ENCODE measurements at regions not wholly inside any gene's neighbourhood (a gene's known extent, or its start where the extent isn't known, plus 50 kb on each side); places are given as distances from the start of the nearest gene placed in this dataset.

DNA sequence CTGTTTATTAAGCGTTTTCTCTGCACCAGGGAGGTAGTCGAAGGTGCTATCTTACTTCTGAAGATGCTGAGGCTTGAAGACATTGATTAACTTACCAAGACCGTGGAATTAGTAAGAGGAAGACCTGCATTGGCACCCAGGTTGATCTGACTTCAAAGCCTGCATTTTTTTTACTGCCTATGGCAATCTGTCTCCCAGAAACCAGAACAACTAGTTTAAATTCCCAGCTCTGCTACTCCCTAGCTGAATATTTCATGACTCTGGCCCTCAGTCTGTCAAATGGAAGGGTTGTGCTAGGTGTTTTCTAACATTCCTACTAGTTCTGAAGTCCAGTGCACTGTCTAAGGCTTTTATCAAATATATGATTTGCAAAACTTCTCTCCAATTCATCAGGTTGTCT is 52.0 kb upstream of the GRAMD1B start:
- H4K20me1 ChIP-seq (ENCODE audit: insufficient read depth, low read length): no peaks in the 10 kb centered on the region
- DNase-seq (ENCODE audit: insufficient read length, low spot score, missing footprints): no peak
- no peak overlapping the region for H3K27ac ChIP-seq (ENCODE audit: low read depth, low read length)
- TF ChIP-seq, protein P1, sequence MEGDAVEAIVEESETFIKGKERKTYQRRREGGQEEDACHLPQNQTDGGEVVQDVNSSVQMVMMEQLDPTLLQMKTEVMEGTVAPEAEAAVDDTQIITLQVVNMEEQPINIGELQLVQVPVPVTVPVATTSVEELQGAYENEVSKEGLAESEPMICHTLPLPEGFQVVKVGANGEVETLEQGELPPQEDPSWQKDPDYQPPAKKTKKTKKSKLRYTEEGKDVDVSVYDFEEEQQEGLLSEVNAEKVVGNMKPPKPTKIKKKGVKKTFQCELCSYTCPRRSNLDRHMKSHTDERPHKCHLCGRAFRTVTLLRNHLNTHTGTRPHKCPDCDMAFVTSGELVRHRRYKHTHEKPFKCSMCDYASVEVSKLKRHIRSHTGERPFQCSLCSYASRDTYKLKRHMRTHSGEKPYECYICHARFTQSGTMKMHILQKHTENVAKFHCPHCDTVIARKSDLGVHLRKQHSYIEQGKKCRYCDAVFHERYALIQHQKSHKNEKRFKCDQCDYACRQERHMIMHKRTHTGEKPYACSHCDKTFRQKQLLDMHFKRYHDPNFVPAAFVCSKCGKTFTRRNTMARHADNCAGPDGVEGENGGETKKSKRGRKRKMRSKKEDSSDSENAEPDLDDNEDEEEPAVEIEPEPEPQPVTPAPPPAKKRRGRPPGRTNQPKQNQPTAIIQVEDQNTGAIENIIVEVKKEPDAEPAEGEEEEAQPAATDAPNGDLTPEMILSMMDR (IDR thresholded peaks at IDR 0.05; ENCODE audit: extremely low read depth, low read depth, low read length): no peak
- no peaks in the 10 kb centered on the region for H3K79me2 ChIP-seq (ENCODE audit: insufficient read depth, low read length)
- no peaks in the 10 kb centered on the region for H3K4me1 ChIP-seq (ENCODE audit: insufficient read depth, low read length)
- peaks cover 94% of the 10 kb centered on the region for H3K27me3 ChIP-seq (ENCODE audit: insufficient read depth, low read length)
- H3K9me3 ChIP-seq (ENCODE audit: low read depth, low read length): no peaks in the 10 kb centered on the region
- H3K36me3 ChIP-seq (ENCODE audit: insufficient read depth, low read length): no peaks in the 10 kb centered on the region
- H2AFZ ChIP-seq (ENCODE audit: low read length): no peak overlapping the region
- H3K4me3 ChIP-seq (ENCODE audit: insufficient read depth, low read length): no peak overlapping the region
- no peak overlapping the region for H3K4me2 ChIP-seq (ENCODE audit: insufficient read depth, low read length)

DNA sequence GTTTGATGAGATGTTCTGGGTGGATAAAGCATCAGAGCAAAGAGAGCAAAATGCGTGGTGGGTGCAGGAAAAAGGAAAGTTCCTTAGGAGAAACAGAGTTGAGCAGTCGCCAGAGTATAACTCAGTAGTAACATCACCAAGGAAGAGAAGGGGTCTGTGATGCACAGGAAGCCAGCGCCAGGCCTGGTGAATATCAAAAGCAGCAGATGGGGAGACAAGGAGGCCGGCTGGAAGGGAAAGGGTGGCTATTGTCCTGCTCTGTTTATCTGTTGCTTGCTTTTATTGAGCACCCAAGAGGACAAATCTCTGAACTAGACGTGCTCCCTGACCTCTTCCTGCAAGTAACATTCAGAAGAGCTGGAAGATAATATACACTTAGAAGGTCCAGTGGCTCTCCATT is 52.7 kb upstream of the GRAMD1B start:
- Histone ChIP-seq H3K4me3 (ENCODE audit: insufficient read depth, low read length) (no peak overlapping the region), H3K36me3 (ENCODE audit: insufficient read depth, low read length) (no peaks in the 10 kb centered on the region), H4K20me1 (ENCODE audit: insufficient read depth, low read length) (no peaks in the 10 kb centered on the region), H2AFZ (ENCODE audit: low read length) (no peak overlapping the region), H3K27ac (ENCODE audit: low read depth, low read length) (no peak overlapping the region), H3K27me3 (ENCODE audit: insufficient read depth, low read length) (peaks cover 90% of the 10 kb centered on the region), H3K4me2 (ENCODE audit: insufficient read depth, low read length) (no peak overlapping the region), H3K4me1 (ENCODE audit: insufficient read depth, low read length) (no peaks in the 10 kb centered on the region), H3K79me2 (ENCODE audit: insufficient read depth, low read length) (no peaks in the 10 kb centered on the region), H3K9me3 (ENCODE audit: low read depth, low read length) (no peaks in the 10 kb centered on the region)
- TF ChIP-seq, protein P1 (IDR thresholded peaks at IDR 0.05; ENCODE audit: extremely low read depth, low read depth, low read length): no peak
- no peak for DNase-seq (ENCODE audit: insufficient read length, low spot score, missing footprints)

DNA sequence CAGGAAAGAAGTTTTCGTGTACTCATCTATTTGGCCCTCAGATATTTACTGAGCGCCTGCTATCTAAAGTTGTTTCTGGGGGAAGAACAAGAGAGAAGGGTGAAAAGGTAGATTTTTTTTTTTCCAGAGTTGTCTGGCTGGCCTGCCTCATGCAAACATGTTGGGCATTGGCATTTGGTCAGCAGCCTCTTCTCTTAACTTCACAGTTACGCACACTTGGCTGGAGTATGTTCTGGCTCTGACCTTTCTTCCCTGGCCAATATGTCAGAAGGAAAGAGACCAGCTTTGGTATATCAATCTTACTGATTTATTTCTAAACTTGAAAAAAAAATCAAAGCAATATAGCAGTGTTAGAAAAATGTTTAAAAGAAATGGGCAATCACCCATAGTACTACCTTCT is 54.2 kb upstream of the GRAMD1B start:
- Histone ChIP-seq H3K4me3 (ENCODE audit: insufficient read depth, low read length) (no peak overlapping the region), H3K4me1 (ENCODE audit: insufficient read depth, low read length) (no peaks in the 10 kb centered on the region), H3K36me3 (ENCODE audit: insufficient read depth, low read length) (no peaks in the 10 kb centered on the region), H3K27me3 (ENCODE audit: insufficient read depth, low read length) (peaks cover 86% of the 10 kb centered on the region), H4K20me1 (ENCODE audit: insufficient read depth, low read length) (no peaks in the 10 kb centered on the region), H3K4me2 (ENCODE audit: insufficient read depth, low read length) (no peak overlapping the region), H3K9me3 (ENCODE audit: low read depth, low read length) (no peaks in the 10 kb centered on the region), H3K79me2 (ENCODE audit: insufficient read depth, low read length) (no peaks in the 10 kb centered on the region), H3K27ac (ENCODE audit: low read depth, low read length) (no peak overlapping the region), H2AFZ (ENCODE audit: low read length) (no peak overlapping the region)
- TF ChIP-seq, protein P1 (IDR thresholded peaks at IDR 0.05; ENCODE audit: extremely low read depth, low read depth, low read length): no peak
- no peak for DNase-seq (ENCODE audit: insufficient read length, low spot score, missing footprints)

DNA sequence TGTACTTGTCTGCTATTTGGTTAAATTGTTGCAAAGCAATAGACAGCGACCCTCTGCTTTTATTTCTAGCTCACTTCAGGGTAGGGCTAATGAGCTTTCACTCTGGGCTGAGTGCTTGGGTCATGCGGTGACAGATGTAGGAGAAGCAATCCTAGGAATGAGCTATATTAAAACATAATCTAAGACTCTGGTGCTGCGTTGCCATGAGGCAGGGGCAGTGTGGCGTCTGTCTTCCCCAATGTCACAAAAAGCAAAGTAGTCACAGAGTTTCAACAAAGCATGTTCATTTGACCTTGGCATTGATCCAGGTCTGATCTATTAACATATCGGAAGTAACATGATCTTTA is 55.5 kb upstream of the GRAMD1B start:
- Histone ChIP-seq H3K4me3 (ENCODE audit: insufficient read depth, low read length) (no peak overlapping the region), H3K4me2 (ENCODE audit: insufficient read depth, low read length) (no peak overlapping the region), H3K4me1 (ENCODE audit: insufficient read depth, low read length) (no peaks in the 10 kb centered on the region), H3K36me3 (ENCODE audit: insufficient read depth, low read length) (no peaks in the 10 kb centered on the region), H3K9me3 (ENCODE audit: low read depth, low read length) (no peaks in the 10 kb centered on the region), H3K79me2 (ENCODE audit: insufficient read depth, low read length) (no peaks in the 10 kb centered on the region), H2AFZ (ENCODE audit: low read length) (no peak overlapping the region), H3K27ac (ENCODE audit: low read depth, low read length) (no peak overlapping the region), H3K27me3 (ENCODE audit: insufficient read depth, low read length) (peaks cover 77% of the 10 kb centered on the region), H4K20me1 (ENCODE audit: insufficient read depth, low read length) (no peaks in the 10 kb centered on the region)
- TF ChIP-seq, protein P1 (IDR thresholded peaks at IDR 0.05; ENCODE audit: extremely low read depth, low read depth, low read length): no peak
- no peak for DNase-seq (ENCODE audit: insufficient read length, low spot score, missing footprints)
